Choroid plexus epithelial cell (primary cell): ENCODE measurements at regions not wholly inside any gene's neighbourhood (a gene's known extent, or its start where the extent isn't known, plus 50 kb on each side); places are given as distances from the start of the nearest gene placed in this dataset.

Experiments used
- DNase-seq: peaks from one replicate; pipeline ENCODE4 v3.0.0-alpha.2; 2010; ENCODE audit warnings: low read depth
- H3K4me3 ChIP-seq: 2 replicates; pipeline ENCODE4 v1.5.1; 2011; ENCODE audit warnings: low read depth, mild to moderate bottlenecking, control low read depth, low read length, moderate library complexity
- TF ChIP-seq, protein P1 (sequence below): conservative IDR thresholded peaks from 2 replicates; pipeline ENCODE4 v1.5.1; 2011; ENCODE audit warnings: low read depth, mild to moderate bottlenecking, control low read depth, inconsistent platforms, low read length, moderate library complexity

GRCh38 chr1:110779636-110780035 lies 93.3 kb upstream of the CD53 start:
- no peak overlapping the region for H3K4me3 ChIP-seq

GRCh38 chr1:110778821-110779220 lies 94.1 kb upstream of the CD53 start:
- H3K4me3 ChIP-seq, result no peak overlapping the region
- TF ChIP-seq, protein P1, sequence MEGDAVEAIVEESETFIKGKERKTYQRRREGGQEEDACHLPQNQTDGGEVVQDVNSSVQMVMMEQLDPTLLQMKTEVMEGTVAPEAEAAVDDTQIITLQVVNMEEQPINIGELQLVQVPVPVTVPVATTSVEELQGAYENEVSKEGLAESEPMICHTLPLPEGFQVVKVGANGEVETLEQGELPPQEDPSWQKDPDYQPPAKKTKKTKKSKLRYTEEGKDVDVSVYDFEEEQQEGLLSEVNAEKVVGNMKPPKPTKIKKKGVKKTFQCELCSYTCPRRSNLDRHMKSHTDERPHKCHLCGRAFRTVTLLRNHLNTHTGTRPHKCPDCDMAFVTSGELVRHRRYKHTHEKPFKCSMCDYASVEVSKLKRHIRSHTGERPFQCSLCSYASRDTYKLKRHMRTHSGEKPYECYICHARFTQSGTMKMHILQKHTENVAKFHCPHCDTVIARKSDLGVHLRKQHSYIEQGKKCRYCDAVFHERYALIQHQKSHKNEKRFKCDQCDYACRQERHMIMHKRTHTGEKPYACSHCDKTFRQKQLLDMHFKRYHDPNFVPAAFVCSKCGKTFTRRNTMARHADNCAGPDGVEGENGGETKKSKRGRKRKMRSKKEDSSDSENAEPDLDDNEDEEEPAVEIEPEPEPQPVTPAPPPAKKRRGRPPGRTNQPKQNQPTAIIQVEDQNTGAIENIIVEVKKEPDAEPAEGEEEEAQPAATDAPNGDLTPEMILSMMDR, result no peak
- no peak for DNase-seq

More at GRCh38 chr1:110779636-110780035, 93.3 kb upstream of the CD53 start:
- no peak for DNase-seq
- TF ChIP-seq, protein P1, result no peak

GRCh38 chr1:110777228-110777627 lies 95.7 kb upstream of the CD53 start:
- TF ChIP-seq, protein P1, result no peak
- H3K4me3 ChIP-seq, result no peak overlapping the region
- DNase-seq, result no peak

- TF ChIP-seq, protein P1, result no peak
- H3K4me3 ChIP-seq, result no peak overlapping the region
- no peak for DNase-seq
These were observed 98.5 kb upstream of the CD53 start for GRCh38 chr1:110774398-110774797.

DNA sequence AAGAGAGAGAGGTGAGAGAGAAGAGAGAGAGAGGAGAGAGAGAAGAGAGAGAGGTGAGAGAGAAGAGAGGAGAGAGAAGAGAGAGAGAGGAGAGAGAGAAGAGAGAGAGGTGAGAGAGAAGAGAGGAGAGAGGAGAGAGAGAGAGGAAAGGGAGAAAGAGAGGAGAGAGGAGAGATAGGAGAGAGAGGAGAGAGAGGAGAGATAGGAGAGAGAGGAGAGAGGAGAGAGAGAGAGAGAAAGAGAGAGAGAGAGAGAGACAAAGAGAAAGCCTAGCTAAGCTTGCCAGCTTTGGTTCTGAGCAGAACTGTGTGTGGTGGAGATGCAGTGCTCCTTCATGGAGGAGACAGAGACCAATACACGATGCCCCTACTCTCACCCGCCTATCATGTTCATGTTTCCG lies 99.1 kb upstream of the KCNA3 start:
- no peak overlapping the region for H3K4me3 ChIP-seq
- TF ChIP-seq, protein P1, result no peak
- no peak for DNase-seq

DNA sequence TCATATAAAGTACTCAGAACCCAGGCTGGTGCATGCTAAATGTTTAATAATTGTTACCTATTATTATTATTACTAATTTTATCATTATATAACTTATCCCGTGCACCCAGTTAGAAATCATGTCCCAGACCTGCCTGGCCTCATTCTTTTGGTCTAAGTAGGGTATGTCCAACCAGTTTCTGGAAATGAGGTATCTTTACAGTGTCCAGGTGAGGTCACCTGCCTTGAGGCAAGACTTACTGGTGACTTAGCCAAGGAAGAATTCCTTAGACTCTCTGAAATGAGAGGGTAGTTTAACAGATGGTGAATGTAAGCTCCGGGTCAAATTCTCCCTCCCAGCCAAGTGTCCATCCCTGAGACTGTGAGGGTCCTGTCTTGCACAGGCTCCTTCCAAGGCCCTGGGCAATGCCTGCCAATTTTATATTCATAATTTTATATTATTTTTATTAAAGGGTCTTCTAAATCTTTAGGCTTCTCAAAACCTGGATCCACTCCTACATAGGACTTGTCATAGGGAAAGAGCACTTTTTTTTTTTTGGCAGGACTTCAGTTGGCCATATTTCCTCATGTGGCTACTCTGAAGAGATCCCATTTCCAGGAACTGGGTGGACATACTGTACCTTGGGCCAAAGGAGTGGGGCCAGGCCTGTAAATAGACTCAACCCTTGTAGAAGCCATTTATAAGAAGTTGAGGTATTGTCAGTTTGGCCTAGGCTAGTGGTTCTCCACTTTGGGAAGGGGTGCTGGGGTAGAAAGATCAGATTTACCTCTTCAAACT lies 96.7 kb upstream of the KCNA3 start:
- no peak overlapping the region for H3K4me3 ChIP-seq
- DNase-seq, result no peak
- TF ChIP-seq, protein P1, result no peak

DNA sequence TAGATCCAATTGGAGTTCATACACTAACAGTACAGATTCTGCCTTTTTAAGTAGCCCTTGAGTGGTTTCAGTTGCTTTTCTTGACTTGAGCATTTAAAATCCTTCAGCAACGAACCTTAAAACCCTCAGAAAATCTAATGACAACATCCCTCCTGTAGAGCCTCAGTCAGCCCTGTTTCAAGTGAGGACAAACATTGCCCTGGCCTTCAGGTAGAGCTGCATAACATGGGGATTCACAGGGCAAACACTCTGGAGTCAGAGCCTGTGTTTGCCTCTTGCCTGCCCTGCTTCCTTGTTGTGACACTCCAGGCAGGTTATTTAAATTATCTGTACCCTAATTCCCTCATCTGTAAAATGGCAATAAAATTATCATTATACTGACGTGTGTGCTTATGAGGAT lies 96.1 kb upstream of the KCNA3 start:
- TF ChIP-seq, protein P1, result no peak
- DNase-seq, result no peak
- no peak overlapping the region for H3K4me3 ChIP-seq
